ENCODE measurements at regions not wholly inside any gene's neighbourhood (a gene's known extent, or its start where the extent isn't known, plus 50 kb on each side); places are given as distances from the start of the nearest gene placed in this dataset.

DNA sequence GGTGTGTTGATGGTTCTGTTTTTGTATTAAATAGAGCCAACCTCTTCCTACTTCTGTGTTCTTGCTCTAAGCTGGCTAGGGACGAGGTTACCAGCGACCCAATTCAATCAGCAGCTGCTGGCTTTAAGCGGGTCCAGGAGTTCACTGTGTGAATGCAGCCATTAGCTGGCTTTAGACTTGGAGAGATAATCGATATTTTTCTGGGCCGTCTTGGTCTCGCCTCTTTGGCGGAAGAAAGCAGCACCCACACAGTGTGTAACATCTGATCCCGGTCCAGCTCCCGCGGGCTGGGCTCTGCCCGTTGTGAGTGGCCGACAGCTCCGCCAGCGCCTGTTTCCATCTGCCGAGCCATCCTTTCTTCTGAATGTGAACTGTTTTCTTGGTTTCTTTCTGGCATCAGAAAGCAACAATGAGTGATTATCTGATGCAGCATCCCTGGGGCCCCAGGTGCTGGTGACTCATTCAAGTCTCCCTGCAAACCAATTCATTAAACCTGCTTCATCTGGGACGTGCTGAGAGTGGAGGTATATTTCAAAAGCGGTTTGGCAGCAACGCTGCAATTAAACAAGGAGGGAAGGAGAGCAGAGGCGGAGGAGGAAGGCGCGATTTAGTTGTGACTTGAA lies 90.8 kb upstream of the IRX4 start:
- TF ChIP-seq EZH2phosphoT487 (IDR thresholded peaks at IDR 0.05; ENCODE audit: low read depth), result no peak
- TF ChIP-seq, protein P1, sequence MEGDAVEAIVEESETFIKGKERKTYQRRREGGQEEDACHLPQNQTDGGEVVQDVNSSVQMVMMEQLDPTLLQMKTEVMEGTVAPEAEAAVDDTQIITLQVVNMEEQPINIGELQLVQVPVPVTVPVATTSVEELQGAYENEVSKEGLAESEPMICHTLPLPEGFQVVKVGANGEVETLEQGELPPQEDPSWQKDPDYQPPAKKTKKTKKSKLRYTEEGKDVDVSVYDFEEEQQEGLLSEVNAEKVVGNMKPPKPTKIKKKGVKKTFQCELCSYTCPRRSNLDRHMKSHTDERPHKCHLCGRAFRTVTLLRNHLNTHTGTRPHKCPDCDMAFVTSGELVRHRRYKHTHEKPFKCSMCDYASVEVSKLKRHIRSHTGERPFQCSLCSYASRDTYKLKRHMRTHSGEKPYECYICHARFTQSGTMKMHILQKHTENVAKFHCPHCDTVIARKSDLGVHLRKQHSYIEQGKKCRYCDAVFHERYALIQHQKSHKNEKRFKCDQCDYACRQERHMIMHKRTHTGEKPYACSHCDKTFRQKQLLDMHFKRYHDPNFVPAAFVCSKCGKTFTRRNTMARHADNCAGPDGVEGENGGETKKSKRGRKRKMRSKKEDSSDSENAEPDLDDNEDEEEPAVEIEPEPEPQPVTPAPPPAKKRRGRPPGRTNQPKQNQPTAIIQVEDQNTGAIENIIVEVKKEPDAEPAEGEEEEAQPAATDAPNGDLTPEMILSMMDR (IDR thresholded peaks at IDR 0.05; ENCODE audit: low read depth, low read length), result no peak
- no peak overlapping the region for H2AFZ ChIP-seq (ENCODE audit: low read depth, low read length)

DNA sequence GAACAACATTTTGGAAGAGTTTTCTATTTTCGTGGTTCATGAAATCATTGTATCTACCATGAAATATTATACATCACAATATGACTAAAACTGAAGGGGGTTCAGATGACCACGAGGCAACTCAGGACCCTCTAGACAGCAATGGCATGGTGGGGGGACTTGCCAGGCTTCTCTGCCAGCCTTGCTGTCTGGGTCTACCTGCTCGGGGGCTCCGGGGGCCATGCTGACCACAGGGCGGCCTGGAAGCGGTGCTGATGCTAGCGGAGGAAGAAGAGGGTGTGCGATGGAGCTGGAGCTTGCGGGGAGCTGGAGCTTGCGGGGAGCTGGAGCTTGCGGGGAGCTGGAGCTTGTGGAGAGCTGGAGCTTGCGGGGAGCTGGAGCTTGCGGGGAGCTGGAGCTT lies 89.2 kb upstream of the IRX4 start:
- no peaks in the 10 kb centered on the region for H3K79me2 ChIP-seq (ENCODE audit: low read length)
- no peak overlapping the region for H3K9ac ChIP-seq (ENCODE audit: low read length)
- no peak overlapping the region for H3K4me3 ChIP-seq (ENCODE audit: low read length)
- no peak for TF ChIP-seq EZH2phosphoT487 (IDR thresholded peaks at IDR 0.05; ENCODE audit: low read depth)
- TF ChIP-seq, protein P1 (IDR thresholded peaks at IDR 0.05; ENCODE audit: low read depth, low read length), result no peak
- H3K4me1 ChIP-seq (ENCODE audit: low read length), result no peaks in the 10 kb centered on the region
- no peak overlapping the region for H3K27ac ChIP-seq (ENCODE audit: low read length)
- no peaks in the 10 kb centered on the region for H3K27me3 ChIP-seq (ENCODE audit: low read depth, low read length)
- no peak overlapping the region for H3K4me2 ChIP-seq (ENCODE audit: low read length)
- no peak overlapping the region for H2AFZ ChIP-seq (ENCODE audit: low read depth, low read length)
- no peaks in the 10 kb centered on the region for H4K20me1 ChIP-seq (ENCODE audit: insufficient read depth, low read length)
- no peaks in the 10 kb centered on the region for H3K9me3 ChIP-seq (ENCODE audit: insufficient read depth, low read length)
- H3K36me3 ChIP-seq (replicated peaks; ENCODE audit: low read depth, low read length), result no peaks in the 10 kb centered on the region

More for the DNA sequence above, 90.8 kb upstream of the IRX4 start:
- Histone ChIP-seq H3K4me1 (ENCODE audit: low read length) (no peaks in the 10 kb centered on the region), H3K36me3 (replicated peaks; ENCODE audit: low read depth, low read length) (no peaks in the 10 kb centered on the region), H3K79me2 (ENCODE audit: low read length) (no peaks in the 10 kb centered on the region), H3K9me3 (ENCODE audit: insufficient read depth, low read length) (no peaks in the 10 kb centered on the region), H3K27ac (ENCODE audit: low read length) (no peak overlapping the region), H4K20me1 (ENCODE audit: insufficient read depth, low read length) (no peaks in the 10 kb centered on the region), H3K27me3 (ENCODE audit: low read depth, low read length) (no peaks in the 10 kb centered on the region), H3K4me3 (ENCODE audit: low read length) (no peak overlapping the region), H3K4me2 (ENCODE audit: low read length) (no peak overlapping the region), H3K9ac (ENCODE audit: low read length) (no peak overlapping the region)

DNA sequence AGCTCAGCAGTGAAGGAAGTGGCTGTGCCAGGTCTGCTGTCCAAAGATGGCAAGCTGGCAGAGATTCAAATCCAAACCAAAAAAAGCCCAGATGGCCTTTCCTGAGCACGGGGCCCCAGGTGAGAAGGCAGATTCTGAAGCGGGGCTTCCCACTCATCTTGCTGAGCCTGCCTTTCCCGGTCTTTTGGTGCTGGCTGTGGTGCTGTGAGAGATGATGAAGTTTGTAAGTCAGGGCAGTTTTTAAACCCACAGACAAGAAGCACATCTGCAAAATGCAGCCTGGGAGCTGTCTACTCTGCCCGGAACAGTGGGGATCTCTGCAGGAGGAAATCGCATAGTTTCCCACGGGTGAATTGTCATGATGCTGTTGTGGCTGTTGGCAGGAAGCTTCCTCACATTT lies 85.0 kb upstream of the IRX4 start:
- Histone ChIP-seq H3K4me2 (ENCODE audit: low read length) (no peak overlapping the region), H3K27ac (ENCODE audit: low read length) (no peak overlapping the region), H2AFZ (ENCODE audit: low read depth, low read length) (no peak overlapping the region), H3K4me1 (ENCODE audit: low read length) (no peaks in the 10 kb centered on the region), H3K9ac (ENCODE audit: low read length) (no peak overlapping the region), H3K79me2 (ENCODE audit: low read length) (no peaks in the 10 kb centered on the region), H3K27me3 (ENCODE audit: low read depth, low read length) (no peaks in the 10 kb centered on the region), H3K9me3 (ENCODE audit: insufficient read depth, low read length) (no peaks in the 10 kb centered on the region), H3K36me3 (replicated peaks; ENCODE audit: low read depth, low read length) (no peaks in the 10 kb centered on the region), H4K20me1 (ENCODE audit: insufficient read depth, low read length) (no peaks in the 10 kb centered on the region), H3K4me3 (ENCODE audit: low read length) (no peak overlapping the region)
- TF ChIP-seq, protein P1 (IDR thresholded peaks at IDR 0.05; ENCODE audit: low read depth, low read length), result no peak
- TF ChIP-seq EZH2phosphoT487 (IDR thresholded peaks at IDR 0.05; ENCODE audit: low read depth), result no peak

DNA sequence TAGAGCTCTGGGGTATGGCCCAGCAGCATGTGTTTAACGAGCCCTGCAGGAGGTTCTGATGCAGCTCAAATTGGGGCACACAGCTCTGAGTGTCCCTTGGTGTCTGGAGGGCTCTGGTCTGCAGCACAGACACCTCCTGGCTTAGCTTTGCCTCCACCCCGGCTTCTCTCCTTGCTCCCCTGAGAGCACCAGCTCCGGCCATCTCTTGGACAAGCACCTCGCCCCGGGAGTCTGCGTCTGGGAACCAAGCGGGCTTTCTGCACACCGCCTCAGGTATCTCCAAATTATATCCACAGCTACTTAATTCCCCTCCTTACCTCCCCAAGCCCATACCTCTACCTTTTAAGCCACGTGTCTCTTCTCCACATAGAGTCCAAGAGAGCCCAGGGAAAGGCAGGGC lies 83.7 kb upstream of the IRX4 start:
- no peaks in the 10 kb centered on the region for H4K20me1 ChIP-seq (ENCODE audit: insufficient read depth, low read length)
- H2AFZ ChIP-seq (ENCODE audit: low read depth, low read length), result no peak overlapping the region
- no peaks in the 10 kb centered on the region for H3K79me2 ChIP-seq (ENCODE audit: low read length)
- H3K9ac ChIP-seq (ENCODE audit: low read length), result no peak overlapping the region
- H3K4me1 ChIP-seq (ENCODE audit: low read length), result no peaks in the 10 kb centered on the region
- no peaks in the 10 kb centered on the region for H3K9me3 ChIP-seq (ENCODE audit: insufficient read depth, low read length)
- no peak overlapping the region for H3K4me3 ChIP-seq (ENCODE audit: low read length)
- H3K27ac ChIP-seq (ENCODE audit: low read length), result no peak overlapping the region
- no peak overlapping the region for H3K4me2 ChIP-seq (ENCODE audit: low read length)
- TF ChIP-seq, protein P1 (IDR thresholded peaks at IDR 0.05; ENCODE audit: low read depth, low read length), result no peak
- TF ChIP-seq EZH2phosphoT487 (IDR thresholded peaks at IDR 0.05; ENCODE audit: low read depth), result no peak
- no peaks in the 10 kb centered on the region for H3K36me3 ChIP-seq (replicated peaks; ENCODE audit: low read depth, low read length)
- no peaks in the 10 kb centered on the region for H3K27me3 ChIP-seq (ENCODE audit: low read depth, low read length)

Data from OCI-LY3 (cell line).